Type B pancreatic cell (in vitro differentiated cells): ENCODE measurements at regions not wholly inside any gene's neighbourhood (a gene's known extent, or its start where the extent isn't known, plus 50 kb on each side); places are given as distances from the start of the nearest gene placed in this dataset.

ENCODE experiments used
- DNase-seq: peaks from one replicate; pipeline ENCODE4 v3.0.0; 2021; ENCODE audit warnings: mixed read lengths; ENCODE audit not compliant: unreplicated experiment; ENCODE audit errors: extremely low spot score
- H3K27ac Mint-ChIP-seq: 2 replicates; pipeline ENCODE4 v1.8.0; 2021; ENCODE audit warnings: mild to moderate bottlenecking, mixed read lengths
- H3K27me3 Mint-ChIP-seq: 2 replicates; pipeline ENCODE4 v1.8.0; 2021; ENCODE audit warnings: mixed read lengths
- H3K36me3 Mint-ChIP-seq: 2 replicates; pipeline ENCODE4 v1.8.0; 2021; ENCODE audit warnings: mixed read lengths
- H3K4me1 Mint-ChIP-seq: one replicate; pipeline ENCODE4 v1.8.0; 2021; ENCODE audit warnings: mixed read lengths; ENCODE audit not compliant: unreplicated experiment
- H3K4me3 Mint-ChIP-seq: 2 replicates; pipeline ENCODE4 v1.8.0; 2021; ENCODE audit warnings: mild to moderate bottlenecking, mixed read lengths
- H3K9me3 Mint-ChIP-seq: 2 replicates; pipeline ENCODE4 v1.8.0; 2021; ENCODE audit warnings: mixed read lengths
- TF ChIP-seq, protein P1 (sequence below): fragments of 200-600 bp; sonication (generic); conservative IDR thresholded peaks from 2 replicates; pipeline ENCODE4 v1.5.0; 2021; ENCODE audit warnings: antibody characterized with exemption, mild to moderate bottlenecking

DNA sequence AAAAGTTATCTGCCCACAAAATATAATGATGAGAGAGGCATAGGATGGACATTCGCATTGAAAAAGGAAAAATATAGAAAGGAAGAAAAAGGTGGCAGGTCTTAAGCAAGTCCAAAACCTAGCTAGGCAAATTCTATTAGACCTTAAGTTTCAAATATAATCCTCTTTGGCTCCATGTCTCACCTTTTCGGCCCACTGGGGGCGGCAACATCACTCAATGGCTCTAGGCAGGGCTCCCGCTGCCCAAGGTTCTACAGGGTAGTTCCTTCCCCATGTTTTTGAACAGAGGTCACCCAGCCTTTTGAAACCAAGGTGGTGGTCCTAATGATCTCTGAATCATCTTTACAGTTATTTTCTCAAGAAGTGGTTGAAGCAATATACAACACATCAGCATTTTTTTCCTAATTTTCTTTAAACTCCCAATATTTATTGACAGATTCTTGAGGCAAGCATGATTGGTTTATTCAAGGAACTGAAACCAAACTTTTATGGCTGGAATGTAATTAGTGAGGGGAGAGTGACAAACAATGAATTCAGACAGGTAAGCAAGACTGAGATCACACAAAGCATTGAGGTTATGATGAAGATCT lies 309.4 kb downstream of the ANTXR2 start:
- H3K4me3 Mint-ChIP-seq, result no peak overlapping the region
- no peak overlapping the region for H3K27ac Mint-ChIP-seq
- no peak for DNase-seq
- H3K27me3 Mint-ChIP-seq, result no peaks in the 10 kb centered on the region
- H3K36me3 Mint-ChIP-seq, result no peaks in the 10 kb centered on the region
- H3K9me3 Mint-ChIP-seq, result peaks cover 6% of the 10 kb centered on the region
- TF ChIP-seq, protein P1, sequence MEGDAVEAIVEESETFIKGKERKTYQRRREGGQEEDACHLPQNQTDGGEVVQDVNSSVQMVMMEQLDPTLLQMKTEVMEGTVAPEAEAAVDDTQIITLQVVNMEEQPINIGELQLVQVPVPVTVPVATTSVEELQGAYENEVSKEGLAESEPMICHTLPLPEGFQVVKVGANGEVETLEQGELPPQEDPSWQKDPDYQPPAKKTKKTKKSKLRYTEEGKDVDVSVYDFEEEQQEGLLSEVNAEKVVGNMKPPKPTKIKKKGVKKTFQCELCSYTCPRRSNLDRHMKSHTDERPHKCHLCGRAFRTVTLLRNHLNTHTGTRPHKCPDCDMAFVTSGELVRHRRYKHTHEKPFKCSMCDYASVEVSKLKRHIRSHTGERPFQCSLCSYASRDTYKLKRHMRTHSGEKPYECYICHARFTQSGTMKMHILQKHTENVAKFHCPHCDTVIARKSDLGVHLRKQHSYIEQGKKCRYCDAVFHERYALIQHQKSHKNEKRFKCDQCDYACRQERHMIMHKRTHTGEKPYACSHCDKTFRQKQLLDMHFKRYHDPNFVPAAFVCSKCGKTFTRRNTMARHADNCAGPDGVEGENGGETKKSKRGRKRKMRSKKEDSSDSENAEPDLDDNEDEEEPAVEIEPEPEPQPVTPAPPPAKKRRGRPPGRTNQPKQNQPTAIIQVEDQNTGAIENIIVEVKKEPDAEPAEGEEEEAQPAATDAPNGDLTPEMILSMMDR, result no peak
- H3K4me1 Mint-ChIP-seq, result no peaks in the 10 kb centered on the region

DNA sequence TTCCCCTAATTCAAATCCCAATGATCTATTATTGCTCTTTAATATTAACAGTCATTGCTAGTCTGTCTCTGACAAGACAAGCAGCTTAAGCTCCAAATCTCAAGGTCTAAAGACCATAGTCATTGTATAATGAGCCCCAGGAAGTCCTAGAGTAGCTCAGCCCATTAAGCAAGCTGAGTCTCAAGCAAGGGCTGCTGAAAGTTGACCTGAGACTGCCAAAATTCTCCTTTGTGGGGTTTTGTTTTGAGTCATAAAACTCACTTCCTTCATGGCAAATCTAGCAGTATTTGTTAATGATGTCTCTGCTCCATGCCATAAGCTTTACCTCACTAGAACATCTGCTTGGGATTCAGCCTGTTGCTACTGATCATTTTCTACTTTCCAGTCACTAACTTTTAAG lies 313.2 kb downstream of the ANTXR2 start:
- Mint-ChIP-seq H3K9me3 (no peaks in the 10 kb centered on the region), H3K27ac (no peak overlapping the region), H3K27me3 (no peaks in the 10 kb centered on the region), H3K4me1 (no peaks in the 10 kb centered on the region), H3K4me3 (no peak overlapping the region), H3K36me3 (no peaks in the 10 kb centered on the region)
- DNase-seq, result no peak
- TF ChIP-seq, protein P1, result no peak

DNA sequence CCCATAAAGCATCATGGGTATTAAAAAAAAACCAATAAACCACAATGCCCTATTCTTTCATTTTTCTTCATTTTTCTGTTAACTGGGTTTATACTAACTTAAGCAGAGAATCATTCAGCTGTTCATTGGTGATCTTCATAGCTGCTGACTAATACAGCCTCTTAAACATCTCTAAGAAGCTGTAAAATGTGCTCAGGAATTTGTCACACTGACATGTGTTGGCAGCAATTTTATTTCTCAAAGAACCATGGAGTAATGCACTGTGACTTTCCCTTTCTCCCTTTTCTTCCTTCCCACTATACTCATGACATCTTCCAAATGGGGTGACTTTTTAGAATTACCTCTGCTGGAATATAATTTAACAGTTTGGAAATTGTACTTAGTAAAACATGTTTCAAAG lies 315.4 kb downstream of the ANTXR2 start:
- Mint-ChIP-seq H3K4me3 (no peak overlapping the region), H3K36me3 (no peaks in the 10 kb centered on the region), H3K27me3 (no peaks in the 10 kb centered on the region), H3K9me3 (no peaks in the 10 kb centered on the region), H3K27ac (no peak overlapping the region), H3K4me1 (no peaks in the 10 kb centered on the region)
- DNase-seq, result no peak
- TF ChIP-seq, protein P1, result no peak

DNA sequence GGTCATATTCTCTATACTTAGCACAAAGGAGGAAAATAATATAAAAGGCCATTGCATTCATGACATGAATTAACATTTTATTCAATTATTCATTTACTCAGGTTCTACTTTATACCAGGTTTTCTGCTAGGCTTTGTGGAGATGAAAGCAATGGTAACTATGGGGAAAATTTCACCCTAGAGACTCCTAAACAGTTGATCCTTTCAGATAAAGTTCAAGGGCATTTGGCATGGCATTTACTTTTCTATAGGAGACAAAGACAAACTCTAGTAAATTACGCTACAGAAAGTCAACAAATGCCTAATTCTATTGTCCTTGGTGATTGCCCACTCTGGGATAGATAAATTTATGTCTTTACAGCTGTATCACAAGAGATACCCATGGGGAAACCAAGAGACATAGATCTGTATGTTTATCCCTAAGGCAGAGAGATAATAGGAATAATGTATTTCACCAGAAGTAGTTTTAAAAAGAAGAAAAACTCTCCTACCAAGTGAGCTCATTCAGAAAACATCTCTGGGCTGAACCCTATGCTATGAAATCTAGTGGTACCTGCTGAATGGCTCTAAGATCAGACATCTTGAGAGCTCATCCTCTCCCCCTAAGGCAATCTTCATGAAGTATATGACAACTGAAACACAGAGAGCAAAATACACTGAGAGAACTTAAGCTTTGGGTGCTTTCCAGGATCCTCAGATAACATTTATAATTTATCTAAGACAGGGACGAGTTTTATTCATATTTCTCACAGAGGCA lies 316.7 kb downstream of the ANTXR2 start:
- Mint-ChIP-seq H3K36me3 (no peaks in the 10 kb centered on the region), H3K27ac (peak overlapping the region; percentile 26), H3K4me1 (no peaks in the 10 kb centered on the region), H3K4me3 (no peak overlapping the region), H3K27me3 (no peaks in the 10 kb centered on the region), H3K9me3 (no peaks in the 10 kb centered on the region)
- TF ChIP-seq, protein P1, result no peak
- no peak for DNase-seq

DNA sequence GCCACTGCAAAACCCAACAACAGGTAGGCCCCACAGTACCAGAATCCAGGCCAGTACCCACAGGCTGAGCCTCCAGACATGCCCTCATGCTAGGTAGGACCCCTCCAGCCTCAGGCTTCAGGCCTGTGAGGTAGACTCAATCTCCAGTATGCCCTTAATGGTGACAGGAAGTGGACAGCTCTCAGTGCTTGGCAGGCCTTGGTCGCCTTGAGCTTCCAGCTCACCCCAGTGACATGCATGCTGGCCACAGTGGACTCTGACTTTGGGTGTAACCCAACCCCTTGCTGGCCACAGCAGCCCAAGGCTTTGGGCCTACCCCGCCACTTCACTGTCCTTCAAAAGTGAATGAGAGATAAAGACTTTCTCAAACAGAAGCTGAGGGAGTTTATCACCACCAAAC lies 324.2 kb downstream of the ANTXR2 start:
- Mint-ChIP-seq H3K4me3 (no peak overlapping the region), H3K27ac (no peak overlapping the region), H3K9me3 (no peaks in the 10 kb centered on the region), H3K36me3 (no peaks in the 10 kb centered on the region), H3K27me3 (no peaks in the 10 kb centered on the region), H3K4me1 (no peaks in the 10 kb centered on the region)
- no peak for DNase-seq
- TF ChIP-seq, protein P1, result no peak
